Psoas muscle (tissue), 7 donors: ENCODE measurements at regions not wholly inside any gene's neighbourhood (a gene's known extent, or its start where the extent isn't known, plus 50 kb on each side); places are given as distances from the start of the nearest gene placed in this dataset.

Experiments
- ATAC-seq, 4 donors: fragments of 200-7000 bp; cut with Tn5 transposase; one replicate each; pipeline ENCODE4 v1.9.1; 2020; ENCODE audit warnings: moderate library complexity in 3 of 4, mild to moderate bottlenecking in 2 of 4
- DNase-seq, 2 donors: peaks; one replicate each; pipeline ENCODE4 v3.0.0-alpha.2; 2020
- H3K27ac ChIP-seq: fragments of 200-600 bp; one replicate; pipeline ENCODE4 v1.8.0; 2022
- H3K27me3 ChIP-seq, 3 donors: fragments of 200-600 bp in 1 of 3; one replicate each; pipeline versions ENCODE4 v1.6.1 to v1.8.0; 2013 to 2022; ENCODE audit warnings: low read length in 2 of 3, mild to moderate bottlenecking in 2 of 3, moderate library complexity in 1 of 3; ENCODE audit not compliant: insufficient read depth in 3 of 3
- H3K36me3 ChIP-seq, 2 donors: fragments of 200-600 bp in 1 of 2; one replicate each; pipeline versions ENCODE4 v1.6.1 to v1.8.0; 2013 to 2022; ENCODE audit warnings: low read depth in 1 of 2, mild to moderate bottlenecking in 1 of 2, moderate library complexity in 1 of 2; ENCODE audit not compliant: insufficient read depth in 1 of 2
- H3K4me1 ChIP-seq: fragments of 200-600 bp; one replicate; pipeline ENCODE4 v1.8.0; 2022
- H3K4me3 ChIP-seq: fragments of 200-600 bp; one replicate; pipeline ENCODE4 v1.8.0; 2022; ENCODE audit warnings: mild to moderate bottlenecking
- H3K9me3 ChIP-seq: fragments of 200-600 bp; one replicate; pipeline ENCODE4 v1.8.0; 2022
- WGBS, 3 donors: extraction: QIAGEN DNeasy Blood & Tissue Kit; methylation state at CpG; one replicate each; pipeline versions ENCODE4 v1.1.6 to v1.1.7; 2013; 5-methylcytosine and 5-hydroxymethylcytosine counted together
- intact Hi-C, 2 donors: fragments of 100-400 bp; cut with DNase I; formaldehyde crosslinking; loops; one replicate each; pipeline versions ENCODE4 v1.11.0 to v1.14.2; 2022
- TF ChIP-seq, protein P1 (sequence below): fragments of 200-600 bp; IDR thresholded peaks from one replicate; pipeline ENCODE4 v1.8.0; 2022; ENCODE audit warnings: antibody characterized with exemption
- donor health status: healthy with polysubstance abuse.
- donor health status: DM: no; HTN: no; CAD: no; lungs with moderate emphysema.
- donor health status: Bipolar disorder and iron deficiency.
- donor health status: healthy.
- donor health status: DM: yes; HTN: yes; CAD: no.
- donor health status: DM: no; HTN: no; CAD: no.
- donor health status: DM: yes; HTN: yes; CAD: no.

DNA sequence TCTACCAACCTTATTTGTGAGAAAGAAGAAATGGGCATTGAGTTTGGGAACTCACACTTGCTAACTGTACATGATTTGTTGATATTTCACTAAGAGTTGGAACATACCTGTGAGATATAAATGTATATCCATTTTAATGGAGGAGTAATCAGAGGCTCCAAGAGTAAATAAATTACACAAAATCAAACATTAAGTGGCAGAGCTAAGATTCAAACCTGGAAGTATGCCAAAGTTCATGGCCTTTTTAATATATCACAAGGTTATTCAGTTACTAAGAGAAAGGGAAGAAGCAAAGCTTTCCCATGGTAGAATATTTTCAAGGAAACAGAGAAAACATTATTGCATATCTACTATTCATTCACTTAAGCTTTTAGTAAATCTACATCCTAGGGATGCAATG is 1641.1 kb downstream of the FAM181B start:
- H3K4me3 ChIP-seq: no peak overlapping the region
- ATAC-seq (no peak), DNase-seq (no peak)
- intact Hi-C loops: no loop called here
- H3K27ac ChIP-seq: no peak overlapping the region
- no peaks in the 10 kb centered on the region for H3K27me3 ChIP-seq
- H3K4me1 ChIP-seq: no peaks in the 10 kb centered on the region
- TF ChIP-seq, protein P1, sequence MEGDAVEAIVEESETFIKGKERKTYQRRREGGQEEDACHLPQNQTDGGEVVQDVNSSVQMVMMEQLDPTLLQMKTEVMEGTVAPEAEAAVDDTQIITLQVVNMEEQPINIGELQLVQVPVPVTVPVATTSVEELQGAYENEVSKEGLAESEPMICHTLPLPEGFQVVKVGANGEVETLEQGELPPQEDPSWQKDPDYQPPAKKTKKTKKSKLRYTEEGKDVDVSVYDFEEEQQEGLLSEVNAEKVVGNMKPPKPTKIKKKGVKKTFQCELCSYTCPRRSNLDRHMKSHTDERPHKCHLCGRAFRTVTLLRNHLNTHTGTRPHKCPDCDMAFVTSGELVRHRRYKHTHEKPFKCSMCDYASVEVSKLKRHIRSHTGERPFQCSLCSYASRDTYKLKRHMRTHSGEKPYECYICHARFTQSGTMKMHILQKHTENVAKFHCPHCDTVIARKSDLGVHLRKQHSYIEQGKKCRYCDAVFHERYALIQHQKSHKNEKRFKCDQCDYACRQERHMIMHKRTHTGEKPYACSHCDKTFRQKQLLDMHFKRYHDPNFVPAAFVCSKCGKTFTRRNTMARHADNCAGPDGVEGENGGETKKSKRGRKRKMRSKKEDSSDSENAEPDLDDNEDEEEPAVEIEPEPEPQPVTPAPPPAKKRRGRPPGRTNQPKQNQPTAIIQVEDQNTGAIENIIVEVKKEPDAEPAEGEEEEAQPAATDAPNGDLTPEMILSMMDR: no peak
- H3K9me3 ChIP-seq: no peaks in the 10 kb centered on the region
- H3K36me3 ChIP-seq: no peaks in the 10 kb centered on the region

DNA sequence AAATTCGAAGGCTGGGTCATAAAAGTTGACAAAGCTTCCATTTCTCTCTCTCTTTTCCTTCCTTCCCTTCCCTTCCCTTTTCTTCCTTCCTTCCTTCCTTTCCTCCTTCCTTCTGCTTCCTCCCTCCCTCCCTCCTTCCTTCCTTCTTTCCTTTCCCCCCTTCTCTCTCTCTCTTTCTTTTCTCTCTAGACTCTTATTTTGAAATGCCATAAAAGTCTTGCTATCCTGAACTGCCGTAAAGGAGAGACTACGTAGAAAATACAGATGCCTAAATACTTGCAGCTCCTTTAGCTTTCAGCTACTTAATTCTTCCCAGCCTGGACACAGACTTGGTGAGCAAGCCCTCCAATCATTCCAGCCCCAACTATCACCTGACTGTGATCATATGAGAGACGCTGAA is 1644.4 kb downstream of the FAM181B start:
- 55 to 57% (median 55%) methylated on average over 4 of the region's 4 CpGs for WGBS, 3 donors
- no peak for ATAC-seq
- Histone ChIP-seq H3K36me3 (no peaks in the 10 kb centered on the region), H3K27ac (no peak overlapping the region), H3K27me3 (no peaks in the 10 kb centered on the region), H3K4me3 (no peak overlapping the region), H3K4me1 (no peaks in the 10 kb centered on the region), H3K9me3 (no peaks in the 10 kb centered on the region)
- intact Hi-C loops: no loop called here
- DNase-seq: no peak
- TF ChIP-seq, protein P1: no peak

DNA sequence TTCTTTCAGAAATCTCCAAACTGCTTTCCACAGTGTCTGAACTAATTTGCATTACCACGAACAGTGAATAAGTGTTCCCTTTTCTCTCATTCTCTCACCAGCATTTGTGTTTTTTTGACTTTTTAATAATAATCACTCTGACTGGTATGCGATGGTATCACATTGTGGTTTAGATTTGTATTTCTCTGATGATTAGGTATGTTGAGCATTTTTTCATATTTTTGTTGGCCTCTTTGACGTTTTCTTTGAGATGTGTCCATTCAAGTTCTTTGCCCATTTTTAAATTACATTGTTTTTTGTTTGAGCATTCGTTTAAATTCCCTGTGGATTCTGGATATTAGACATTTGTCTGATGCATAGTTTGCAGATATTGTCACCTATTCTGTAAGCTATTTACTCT is 1639.6 kb upstream of the TENM4 start:
- Histone ChIP-seq H3K36me3 (no peaks in the 10 kb centered on the region), H3K27ac (no peak overlapping the region), H3K27me3 (no peaks in the 10 kb centered on the region), H3K4me3 (no peak overlapping the region), H3K9me3 (no peaks in the 10 kb centered on the region), H3K4me1 (no peaks in the 10 kb centered on the region)
- no peak for ATAC-seq
- DNase-seq: no peak
- 82 to 90% (median 87%) methylated on average over 4 of the region's 4 CpGs for WGBS, 3 donors
- intact Hi-C loops: no loop called here
- TF ChIP-seq, protein P1: no peak

DNA sequence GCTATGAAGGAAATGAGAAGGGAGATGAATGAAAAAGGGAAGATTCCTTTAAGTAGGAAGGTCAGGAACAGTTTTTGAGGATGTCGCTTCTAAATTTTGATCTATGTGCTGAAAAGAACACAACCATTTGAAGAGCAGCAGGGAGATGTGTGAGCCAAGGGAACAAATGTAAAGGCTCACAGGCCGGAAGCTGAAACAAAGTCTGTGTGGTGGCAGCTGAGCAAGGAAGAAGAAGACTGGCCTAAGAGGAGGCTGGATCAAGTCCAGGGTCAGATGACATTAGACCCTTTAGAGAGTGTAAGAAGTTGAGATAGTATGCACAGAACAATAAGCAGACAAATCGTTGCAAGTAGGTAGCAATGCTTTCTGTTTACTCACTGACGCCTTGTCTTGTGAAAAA is 1631.4 kb upstream of the TENM4 start:
- Histone ChIP-seq H3K27ac (no peak overlapping the region), H3K9me3 (no peaks in the 10 kb centered on the region), H3K36me3 (no peaks in the 10 kb centered on the region), H3K4me1 (no peaks in the 10 kb centered on the region), H3K4me3 (no peak overlapping the region), H3K27me3 (no peaks in the 10 kb centered on the region)
- ATAC-seq (no peak), DNase-seq (no peak)
- intact Hi-C loops: no loop called here
- 31 to 39% (median 35%) methylated on average over 4 of the region's 4 CpGs for WGBS, 3 donors
- TF ChIP-seq, protein P1: no peak

DNA sequence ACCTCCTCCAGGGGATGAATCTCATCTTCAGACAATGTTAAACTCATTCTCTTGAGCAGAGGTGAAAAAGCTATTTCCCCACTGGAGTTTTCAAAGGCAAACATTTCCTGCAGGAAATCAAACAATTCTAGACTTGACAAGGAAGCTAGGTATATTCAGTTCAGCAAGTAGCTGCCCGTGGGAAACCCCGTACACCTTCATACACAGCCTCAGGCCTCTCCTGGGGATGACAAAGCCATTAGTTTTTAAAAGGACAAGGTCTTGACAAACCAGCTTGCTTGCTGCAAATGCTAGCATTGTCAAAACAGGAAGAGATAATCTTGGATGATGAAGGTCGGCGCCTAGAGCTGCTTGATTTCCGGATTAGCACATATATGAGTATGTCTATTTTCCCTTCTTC is 1630.8 kb upstream of the TENM4 start:
- ATAC-seq (no peak), DNase-seq (no peak)
- no peaks in the 10 kb centered on the region for H3K9me3 ChIP-seq
- H3K27me3 ChIP-seq: no peaks in the 10 kb centered on the region
- intact Hi-C loops: no loop called here
- H3K4me1 ChIP-seq: no peaks in the 10 kb centered on the region
- TF ChIP-seq, protein P1: no peak
- no peaks in the 10 kb centered on the region for H3K36me3 ChIP-seq
- no peak overlapping the region for H3K27ac ChIP-seq
- H3K4me3 ChIP-seq: no peak overlapping the region
- WGBS, 3 donors: 69 to 73% (median 70%) methylated on average over 5 of the region's 5 CpGs
